Epithelial cell of esophagus (primary cell): ENCODE measurements at regions not wholly inside any gene's neighbourhood (a gene's known extent, or its start where the extent isn't known, plus 50 kb on each side); places are given as distances from the start of the nearest gene placed in this dataset.

Source experiments
- DNase-seq: peaks from one replicate; pipeline ENCODE4 v3.0.0; 2010; ENCODE audit warnings: low read depth
- H3K4me3 ChIP-seq: 2 replicates; pipeline ENCODE4 v1.5.1; 2011; ENCODE audit warnings: mild to moderate bottlenecking, low read length, control low read depth
- TF ChIP-seq, protein P1 (sequence below): IDR thresholded peaks from 2 replicates; pipeline ENCODE4 v1.5.1; 2011; ENCODE audit warnings: low read depth, mild to moderate bottlenecking, low read length, control low read depth, inconsistent platforms; ENCODE audit not compliant: insufficient read depth; ENCODE audit errors: missing control alignments

DNA sequence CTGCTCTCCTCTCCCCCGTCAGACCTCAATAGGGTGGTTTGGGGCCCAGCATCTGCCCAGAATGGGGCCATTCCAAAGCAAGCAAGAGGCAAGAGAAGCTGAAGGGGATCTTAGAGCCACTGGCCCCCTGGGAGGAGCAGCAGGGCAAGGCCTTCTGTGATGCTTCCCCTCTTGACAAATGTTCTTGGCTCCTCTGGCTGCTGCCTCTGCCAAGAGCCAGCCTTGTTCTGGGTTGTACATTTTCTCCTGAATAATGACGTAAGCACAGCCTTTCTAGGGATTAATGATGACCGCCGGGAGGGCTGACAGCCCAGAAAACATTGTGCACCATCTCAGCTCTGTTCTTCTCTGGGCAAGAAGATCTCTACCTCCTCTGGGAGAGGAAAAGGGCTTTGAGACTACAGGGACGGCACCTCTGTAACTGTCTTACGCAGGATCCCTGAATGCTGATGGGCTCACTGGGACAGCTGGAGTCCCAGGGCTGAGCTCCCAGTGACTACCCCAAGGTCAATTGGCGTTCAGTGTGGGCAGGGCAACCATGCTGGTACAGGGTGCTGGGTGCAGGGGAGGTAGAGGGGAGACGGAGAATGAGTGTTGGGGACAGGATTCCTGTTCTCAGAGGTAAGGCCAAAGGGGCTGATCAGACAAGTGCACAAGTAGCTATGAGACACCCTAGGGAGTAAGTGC, 253.3 kb downstream of the FAM43A start:
- H3K4me3 ChIP-seq, result no peak overlapping the region
- no peak for DNase-seq
- TF ChIP-seq, protein P1, sequence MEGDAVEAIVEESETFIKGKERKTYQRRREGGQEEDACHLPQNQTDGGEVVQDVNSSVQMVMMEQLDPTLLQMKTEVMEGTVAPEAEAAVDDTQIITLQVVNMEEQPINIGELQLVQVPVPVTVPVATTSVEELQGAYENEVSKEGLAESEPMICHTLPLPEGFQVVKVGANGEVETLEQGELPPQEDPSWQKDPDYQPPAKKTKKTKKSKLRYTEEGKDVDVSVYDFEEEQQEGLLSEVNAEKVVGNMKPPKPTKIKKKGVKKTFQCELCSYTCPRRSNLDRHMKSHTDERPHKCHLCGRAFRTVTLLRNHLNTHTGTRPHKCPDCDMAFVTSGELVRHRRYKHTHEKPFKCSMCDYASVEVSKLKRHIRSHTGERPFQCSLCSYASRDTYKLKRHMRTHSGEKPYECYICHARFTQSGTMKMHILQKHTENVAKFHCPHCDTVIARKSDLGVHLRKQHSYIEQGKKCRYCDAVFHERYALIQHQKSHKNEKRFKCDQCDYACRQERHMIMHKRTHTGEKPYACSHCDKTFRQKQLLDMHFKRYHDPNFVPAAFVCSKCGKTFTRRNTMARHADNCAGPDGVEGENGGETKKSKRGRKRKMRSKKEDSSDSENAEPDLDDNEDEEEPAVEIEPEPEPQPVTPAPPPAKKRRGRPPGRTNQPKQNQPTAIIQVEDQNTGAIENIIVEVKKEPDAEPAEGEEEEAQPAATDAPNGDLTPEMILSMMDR, result no peak

DNA sequence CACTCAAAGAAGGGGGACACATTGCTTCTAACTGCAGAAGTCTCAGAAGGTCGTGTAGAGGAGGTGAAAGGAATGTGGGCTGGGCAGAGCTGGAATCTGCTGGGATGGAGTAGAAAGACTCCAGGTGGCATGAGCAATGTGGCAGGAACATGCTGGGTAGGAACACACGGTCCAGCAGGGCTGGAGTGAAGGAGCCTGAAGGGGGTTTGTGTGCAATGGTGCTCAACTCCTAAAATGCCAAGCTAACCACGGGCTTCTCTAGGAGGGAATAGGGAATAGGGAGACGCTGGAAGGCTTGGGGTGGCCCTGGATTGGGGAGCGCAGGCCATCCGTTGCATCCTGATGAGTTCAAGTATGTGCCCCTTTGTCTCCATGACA, 253.8 kb downstream of the FAM43A start:
- no peak for DNase-seq
- H3K4me3 ChIP-seq, result no peak overlapping the region
- TF ChIP-seq, protein P1, result no peak

DNA sequence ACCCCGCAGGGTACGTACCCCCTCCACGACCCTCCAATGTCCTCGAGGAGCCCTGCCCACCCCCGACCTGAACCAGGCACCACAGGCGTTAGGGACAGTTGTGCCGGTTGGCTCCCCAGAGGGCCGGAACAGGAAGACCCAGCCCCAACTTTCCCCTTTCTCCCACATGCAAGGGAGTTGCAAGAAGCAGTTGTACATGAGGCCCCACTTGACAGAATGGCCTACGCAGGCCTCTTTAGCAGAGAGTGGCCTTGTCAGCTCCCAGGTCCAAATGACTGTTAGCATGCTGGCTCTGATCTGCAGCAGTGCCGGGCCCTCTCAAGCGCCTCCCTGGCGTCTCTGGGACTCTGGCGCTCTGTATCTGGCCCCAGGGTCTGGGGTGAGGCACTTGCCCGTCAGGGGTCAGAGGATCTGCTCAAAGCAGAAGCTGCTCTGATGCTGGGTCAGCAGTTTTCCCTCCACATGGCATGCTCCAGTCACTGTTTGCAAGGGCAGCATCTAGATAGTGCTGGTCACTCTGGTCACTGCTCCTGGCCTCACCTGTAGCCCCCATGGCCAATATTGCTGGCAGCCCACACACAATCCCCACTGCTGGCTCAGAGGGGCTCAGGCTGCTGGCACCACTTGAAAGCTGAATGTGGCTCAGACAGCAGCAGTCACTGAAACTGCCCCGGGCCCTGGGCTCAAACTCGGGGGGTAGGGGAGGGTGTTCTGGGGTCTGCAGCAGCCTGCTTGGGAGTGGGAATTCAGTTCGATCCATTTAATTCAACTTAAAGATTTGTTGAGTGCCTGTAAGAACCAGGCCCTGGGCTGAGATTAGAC, 254.5 kb downstream of the FAM43A start:
- H3K4me3 ChIP-seq, result no peak overlapping the region
- TF ChIP-seq, protein P1, result no peak
- DNase-seq, result no peak

DNA sequence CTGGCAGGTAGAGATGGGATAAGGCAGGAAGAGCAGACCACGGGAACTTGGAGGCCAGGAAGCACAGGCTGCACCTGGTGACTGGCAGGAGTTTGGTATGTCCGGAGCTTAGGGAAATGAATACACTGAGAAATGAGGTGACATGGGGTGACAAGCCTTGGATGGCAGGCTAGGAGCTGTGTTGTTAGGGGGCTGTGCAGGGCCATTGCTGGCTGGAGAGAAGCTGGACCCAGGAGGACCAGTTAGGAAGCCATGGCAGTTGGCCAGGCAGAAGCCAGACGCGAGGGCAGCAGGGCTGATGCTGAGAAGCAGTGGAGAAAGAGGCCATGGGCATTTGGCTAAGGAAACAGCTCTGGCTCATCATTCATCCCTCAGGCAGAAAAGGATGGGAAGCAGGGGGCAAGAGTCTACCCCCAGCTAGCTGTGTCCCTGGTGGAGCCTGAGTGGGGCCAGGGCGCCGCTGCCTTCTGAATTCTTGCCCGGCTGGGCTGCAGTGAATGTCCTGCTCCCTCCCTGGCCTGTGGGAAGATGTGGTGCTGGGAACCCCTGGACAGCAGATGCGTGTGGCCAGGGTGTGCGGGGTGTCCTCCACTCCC, 255.8 kb downstream of the FAM43A start:
- no peak overlapping the region for H3K4me3 ChIP-seq
- DNase-seq, result no peak
- TF ChIP-seq, protein P1, result no peak

DNA sequence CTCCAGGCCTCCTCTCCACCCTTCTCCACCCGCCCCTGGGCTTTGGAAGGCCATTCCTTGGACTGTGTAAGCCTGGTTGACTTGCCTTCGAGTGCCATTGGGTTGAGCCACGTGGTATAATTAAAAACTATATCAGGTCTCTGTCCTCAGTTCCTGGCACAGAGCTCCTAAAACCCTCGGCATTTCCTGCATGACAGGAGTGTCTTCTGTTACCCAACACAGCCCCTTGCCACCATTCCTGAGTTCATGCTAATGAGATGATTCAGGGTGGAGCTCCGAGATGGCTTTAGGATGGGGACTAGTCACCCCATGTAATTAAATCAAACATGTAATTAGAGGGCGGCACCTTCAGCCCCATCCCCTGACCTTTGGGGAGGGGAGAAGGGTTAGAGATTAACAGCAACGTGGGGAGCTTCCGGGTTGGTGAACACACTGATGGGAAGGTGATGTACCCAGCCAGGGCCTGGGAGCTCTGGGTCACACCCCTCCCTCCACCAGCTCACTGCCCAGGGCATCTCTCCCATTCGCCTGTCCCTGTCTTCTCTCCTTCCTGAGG, 256.4 kb downstream of the FAM43A start:
- TF ChIP-seq, protein P1, result no peak
- H3K4me3 ChIP-seq, result no peak overlapping the region
- DNase-seq, result no peak

DNA sequence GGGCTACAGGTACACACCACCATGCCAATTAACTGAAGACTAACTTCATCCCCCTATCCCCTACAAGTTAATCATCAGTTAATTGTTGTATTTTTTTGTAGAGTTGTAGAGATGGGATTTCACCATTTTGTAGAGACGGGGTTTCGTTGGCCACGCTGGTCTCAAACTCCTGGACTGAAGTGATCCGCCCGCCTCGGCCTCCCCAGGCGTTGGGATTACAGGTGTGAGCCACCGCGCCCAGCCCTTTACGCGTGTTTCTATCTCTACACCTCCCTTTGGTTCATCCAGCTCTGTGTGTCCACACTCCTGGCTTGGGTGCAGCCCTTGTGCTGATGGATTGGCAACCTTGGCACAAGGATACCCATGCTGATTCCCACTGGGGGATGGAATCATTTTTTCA, 258.8 kb downstream of the FAM43A start:
- no peak overlapping the region for H3K4me3 ChIP-seq
- TF ChIP-seq, protein P1, result no peak
- no peak for DNase-seq
